HFF-Myc (cell line): ENCODE measurements at regions not wholly inside any gene's neighbourhood (a gene's known extent, or its start where the extent isn't known, plus 50 kb on each side); places are given as distances from the start of the nearest gene placed in this dataset.

ENCODE experiments used
- DNase-seq: peaks from one replicate; pipeline ENCODE4 v3.0.0-alpha.2; 2011; ENCODE audit warnings: low read depth; ENCODE audit errors: extremely low read depth
- H3K4me3 ChIP-seq: replicated peaks from 2 replicates; pipeline ENCODE4 v1.5.1; 2011; ENCODE audit warnings: low read depth, mild to moderate bottlenecking, control low read depth, low read length
- TF ChIP-seq, protein P1 (sequence below): IDR thresholded peaks from 2 replicates; pipeline ENCODE4 v1.5.1; 2012; ENCODE audit warnings: mild to moderate bottlenecking, low read depth, low read length, control low read depth; ENCODE audit errors: missing control alignments

DNA sequence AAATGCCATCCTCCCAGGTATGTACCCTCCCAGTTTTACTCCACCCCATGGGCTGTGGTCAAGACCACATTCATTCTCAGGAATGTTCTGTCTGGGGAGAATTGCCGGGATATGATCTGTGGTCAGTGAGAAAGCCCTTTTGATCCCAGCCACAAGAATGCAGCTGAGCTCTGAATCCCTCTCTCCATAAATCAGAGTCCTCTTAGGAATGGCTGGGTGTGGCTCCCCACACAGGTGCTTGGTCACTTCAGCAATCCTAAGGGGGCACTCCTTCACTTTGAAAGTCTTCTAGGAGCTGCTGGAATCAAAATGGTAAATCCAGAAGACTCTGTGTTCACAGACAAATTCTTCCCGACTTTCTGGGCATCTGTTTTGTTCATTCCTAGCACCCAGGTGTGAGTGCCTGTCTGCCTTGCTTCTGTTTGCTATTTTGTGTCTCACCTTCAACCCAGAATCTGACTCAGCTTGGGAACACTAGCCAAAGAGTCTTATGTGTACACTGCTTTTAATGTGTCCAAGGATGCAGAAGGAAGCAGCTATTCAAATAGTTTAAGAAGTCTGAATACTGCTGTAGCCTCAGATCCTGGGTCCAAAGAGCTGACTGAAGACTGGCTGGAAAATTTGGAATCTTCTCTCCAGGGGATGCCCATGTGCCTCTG lies 144.6 kb upstream of the CDKN3 start:
- peak; percentile 63 for DNase-seq
- no peak overlapping the region for H3K4me3 ChIP-seq

DNA sequence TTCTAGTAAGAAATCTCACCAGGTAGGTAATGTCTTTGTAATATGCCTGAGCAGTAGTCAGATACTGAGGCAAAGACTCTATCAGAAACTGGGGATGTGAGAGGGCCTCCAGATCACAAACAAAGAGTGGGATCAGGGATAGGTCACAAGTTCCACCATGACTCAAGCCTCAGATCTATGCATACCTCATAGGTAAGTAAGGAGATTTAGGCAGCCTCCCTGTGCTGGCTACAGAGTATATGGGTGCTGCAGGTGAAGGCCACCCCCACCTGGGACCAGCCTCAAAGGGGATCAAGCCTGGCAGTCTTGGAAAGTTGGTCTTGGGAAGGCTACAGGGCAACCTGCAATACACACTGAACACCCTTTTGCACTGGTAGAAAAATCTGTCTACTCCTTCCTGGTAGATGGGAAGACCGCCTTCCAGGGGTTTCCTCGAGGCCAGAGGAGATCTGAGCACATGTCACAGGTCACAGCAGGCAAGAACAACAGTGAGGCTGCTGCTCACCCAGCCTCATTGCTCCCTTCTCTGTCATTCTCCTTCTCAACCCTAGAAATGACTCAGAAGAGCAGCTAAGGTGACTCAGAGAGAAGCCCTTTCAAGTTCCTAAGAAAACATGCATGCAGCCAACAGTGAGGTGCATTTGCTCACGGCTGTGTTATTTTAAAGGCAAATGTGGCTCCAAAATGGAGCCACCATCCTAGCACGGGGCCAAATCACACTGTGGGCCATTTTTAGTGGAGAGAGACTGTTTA lies 143.4 kb upstream of the CDKN3 start:
- TF ChIP-seq, protein P1, sequence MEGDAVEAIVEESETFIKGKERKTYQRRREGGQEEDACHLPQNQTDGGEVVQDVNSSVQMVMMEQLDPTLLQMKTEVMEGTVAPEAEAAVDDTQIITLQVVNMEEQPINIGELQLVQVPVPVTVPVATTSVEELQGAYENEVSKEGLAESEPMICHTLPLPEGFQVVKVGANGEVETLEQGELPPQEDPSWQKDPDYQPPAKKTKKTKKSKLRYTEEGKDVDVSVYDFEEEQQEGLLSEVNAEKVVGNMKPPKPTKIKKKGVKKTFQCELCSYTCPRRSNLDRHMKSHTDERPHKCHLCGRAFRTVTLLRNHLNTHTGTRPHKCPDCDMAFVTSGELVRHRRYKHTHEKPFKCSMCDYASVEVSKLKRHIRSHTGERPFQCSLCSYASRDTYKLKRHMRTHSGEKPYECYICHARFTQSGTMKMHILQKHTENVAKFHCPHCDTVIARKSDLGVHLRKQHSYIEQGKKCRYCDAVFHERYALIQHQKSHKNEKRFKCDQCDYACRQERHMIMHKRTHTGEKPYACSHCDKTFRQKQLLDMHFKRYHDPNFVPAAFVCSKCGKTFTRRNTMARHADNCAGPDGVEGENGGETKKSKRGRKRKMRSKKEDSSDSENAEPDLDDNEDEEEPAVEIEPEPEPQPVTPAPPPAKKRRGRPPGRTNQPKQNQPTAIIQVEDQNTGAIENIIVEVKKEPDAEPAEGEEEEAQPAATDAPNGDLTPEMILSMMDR: no peak
- DNase-seq: peak; percentile 62
- H3K4me3 ChIP-seq: no peak overlapping the region

More for the DNA sequence above, 144.6 kb upstream of the CDKN3 start:
- TF ChIP-seq, protein P1: no peak

DNA sequence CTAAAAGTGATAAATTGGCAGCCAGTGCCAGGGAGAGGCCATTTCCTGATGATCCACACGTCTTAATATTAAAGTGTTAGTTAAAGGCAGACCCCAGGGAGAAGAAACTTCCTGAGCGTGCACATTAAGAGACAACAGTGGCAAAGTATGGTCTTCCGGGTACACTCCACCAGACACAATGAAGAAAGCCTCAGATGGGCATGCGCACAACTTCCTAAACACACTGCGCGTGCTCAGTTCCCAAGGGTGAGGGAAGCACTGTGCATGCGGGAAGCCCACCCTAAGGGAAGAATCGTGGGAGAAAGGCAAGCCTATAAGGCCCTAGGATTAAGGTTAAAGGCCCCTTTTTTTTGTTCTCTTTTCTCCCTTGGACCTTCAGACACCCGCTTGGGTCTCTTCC lies 140.7 kb upstream of the CDKN3 start:
- TF ChIP-seq, protein P1: no peak
- no peak overlapping the region for H3K4me3 ChIP-seq
- DNase-seq: no peak

DNA sequence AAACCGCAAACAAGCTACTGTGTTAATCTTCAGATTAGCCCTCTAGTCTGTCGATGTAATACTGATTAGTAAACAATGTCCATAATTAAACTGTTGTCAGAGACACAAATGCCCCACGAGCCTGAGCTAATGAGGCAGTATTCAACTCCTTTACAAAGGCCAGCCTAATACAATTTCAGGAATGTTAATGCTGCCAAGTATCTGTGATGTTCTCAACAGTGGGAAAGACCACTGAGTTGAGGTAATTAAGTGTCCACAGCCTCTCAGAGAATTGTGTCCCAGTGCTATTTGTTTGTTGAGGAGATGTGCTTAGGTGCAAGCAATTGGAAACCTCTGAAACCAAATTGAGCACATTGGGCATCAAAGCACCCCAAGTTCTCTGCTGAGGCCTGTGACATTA lies 139.4 kb upstream of the CDKN3 start:
- no peak overlapping the region for H3K4me3 ChIP-seq
- DNase-seq: no peak
- TF ChIP-seq, protein P1: no peak

DNA sequence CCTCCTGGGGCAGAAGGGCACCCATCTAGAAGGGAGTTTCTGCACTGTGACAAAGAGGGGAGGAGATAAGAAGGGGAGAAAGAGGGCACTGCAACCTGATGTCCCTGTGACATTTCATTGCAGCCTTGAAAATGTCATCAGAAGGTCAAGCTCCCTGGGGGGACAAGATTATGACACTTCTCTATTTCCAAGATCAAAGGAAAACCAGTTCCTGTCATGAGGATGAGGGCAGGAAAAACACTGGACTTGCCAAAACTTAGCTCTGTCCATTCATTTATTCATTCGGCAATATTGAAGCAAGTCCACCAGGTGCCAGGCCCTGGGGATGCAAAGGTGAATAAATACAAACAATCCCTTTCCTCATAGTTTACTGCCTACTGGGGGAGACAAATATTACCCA lies 138.4 kb upstream of the CDKN3 start:
- no peak overlapping the region for H3K4me3 ChIP-seq
- no peak for DNase-seq
- TF ChIP-seq, protein P1: no peak

DNA sequence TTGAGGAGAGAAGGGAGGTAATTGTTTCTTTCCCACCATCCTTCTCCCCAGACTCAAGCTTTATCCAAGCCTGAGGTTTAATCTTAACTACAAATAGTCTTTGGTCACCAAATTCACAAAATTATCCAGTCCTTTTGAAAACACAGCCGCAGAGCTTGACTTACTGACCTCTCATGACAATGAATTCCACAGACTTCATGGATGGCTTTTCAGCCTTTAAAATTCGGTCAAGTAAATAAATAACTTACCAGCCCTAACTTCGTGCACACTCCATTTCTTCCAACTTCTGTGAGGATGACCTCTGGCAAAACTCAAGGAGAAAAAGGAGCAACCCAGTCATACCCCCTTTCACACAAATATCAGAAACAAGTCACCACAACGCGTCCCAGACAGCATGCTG lies 137.0 kb upstream of the CDKN3 start:
- no peak overlapping the region for H3K4me3 ChIP-seq
- TF ChIP-seq, protein P1: no peak
- DNase-seq: no peak
